Panc1 (cell line): ENCODE measurements at regions not wholly inside any gene's neighbourhood (a gene's known extent, or its start where the extent isn't known, plus 50 kb on each side); places are given as distances from the start of the nearest gene placed in this dataset.

Experiments used
- CTCF ChIP-seq: fragments of 450-650 bp; IDR thresholded peaks from 2 replicates; pipeline ENCODE4 v1.5.1; 2017; ENCODE audit warnings: mild to moderate bottlenecking
- SIN3A ChIP-seq: IDR thresholded peaks from 2 replicates; pipeline ENCODE4 v1.6.1; 2012; ENCODE audit warnings: low read depth, mild to moderate bottlenecking, low read length, moderate library complexity, borderline replicate concordance; ENCODE audit not compliant: insufficient read depth

- no peak for TF ChIP-seq CTCF
- TF ChIP-seq SIN3A = no peak
Observed at GRCh38 chr1:72937905-72938304, 655.6 kb upstream of the NEGR1 start.
